GM23248 (cell line): ENCODE measurements at regions not wholly inside any gene's neighbourhood (a gene's known extent, or its start where the extent isn't known, plus 50 kb on each side); places are given as distances from the start of the nearest gene placed in this dataset.

Experiments
- EZH2 ChIP-seq: fragments of 200-600 bp; sonication (generic); IDR thresholded peaks from 2 replicates; pipeline ENCODE4 v1.6.1; 2018; ENCODE audit warnings: antibody characterized with exemption, mild to moderate bottlenecking; ENCODE audit not compliant: insufficient read depth, poor library complexity, severe bottlenecking
- EZH2phosphoT487 ChIP-seq: fragments of 200-600 bp; sonication (generic); IDR thresholded peaks from 2 replicates; pipeline ENCODE4 v1.6.1; 2018; ENCODE audit warnings: antibody characterized with exemption, moderate library complexity, mild to moderate bottlenecking, low read depth; ENCODE audit not compliant: insufficient read depth

DNA sequence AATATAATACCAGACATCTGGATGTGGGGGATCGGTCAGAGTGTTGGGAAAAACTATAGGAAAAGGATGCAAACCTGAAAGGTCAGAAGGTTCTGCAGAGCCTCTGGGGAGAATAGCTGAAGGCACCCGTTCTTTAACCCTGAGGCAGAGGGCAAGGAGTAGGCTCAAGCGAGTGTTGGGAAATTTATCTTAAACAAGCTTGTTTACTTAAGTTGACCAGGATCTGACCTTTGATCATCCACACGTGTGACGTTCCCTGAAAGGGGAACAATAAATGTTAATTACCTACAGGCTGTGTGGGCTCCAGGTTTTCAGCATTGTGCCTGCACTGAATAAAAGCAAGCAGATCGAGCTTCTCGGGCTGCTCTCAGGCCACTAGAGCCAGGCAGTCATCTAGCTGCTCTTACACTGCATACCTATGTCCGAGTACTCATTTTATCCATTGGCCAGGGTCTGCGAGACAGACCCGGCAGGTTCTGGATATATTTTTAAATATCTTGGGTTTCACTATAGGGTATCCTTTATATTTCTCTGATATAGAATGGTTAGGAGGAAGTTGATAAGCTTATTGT, 400.6 kb upstream of the CHST9 start:
- no peak for TF ChIP-seq EZH2phosphoT487
- TF ChIP-seq EZH2 = no peak
